Fibroblast of lung (primary cell): ENCODE measurements at regions not wholly inside any gene's neighbourhood (a gene's known extent, or its start where the extent isn't known, plus 50 kb on each side); places are given as distances from the start of the nearest gene placed in this dataset.

Experiments
- DNase-seq, 2 donors: peaks; one replicate each; pipeline versions ENCODE4 v3.0.0 to v3.0.0-alpha.2; 2010; ENCODE audit warnings: low read depth in 2 of 2
- H2AFZ ChIP-seq: 2 replicates; pipeline ENCODE4 v1.5.1; 2012; ENCODE audit warnings: low read length, control low read depth, inconsistent platforms
- H3K27ac ChIP-seq: 2 replicates; pipeline ENCODE4 v1.5.1; 2011; ENCODE audit warnings: low read length, control low read depth; ENCODE audit not compliant: insufficient read depth
- H3K27me3 ChIP-seq: 2 replicates; pipeline ENCODE4 v1.5.1; 2011; ENCODE audit warnings: mild to moderate bottlenecking, low read length; ENCODE audit not compliant: control insufficient read depth, insufficient read depth
- H3K36me3 ChIP-seq: 2 replicates; pipeline ENCODE4 v1.5.1; 2011; ENCODE audit warnings: low read length; ENCODE audit not compliant: control insufficient read depth, insufficient read depth
- H3K4me1 ChIP-seq: 2 replicates; pipeline ENCODE4 v1.5.1; 2011; ENCODE audit warnings: low read length; ENCODE audit not compliant: control insufficient read depth, insufficient read depth; ENCODE audit errors: extremely low read depth
- H3K4me2 ChIP-seq: 2 replicates; pipeline ENCODE4 v1.5.1; 2011; ENCODE audit warnings: low read length, control low read depth; ENCODE audit not compliant: insufficient read depth; ENCODE audit errors: extremely low read depth
- H3K4me3 ChIP-seq, 4 experiments: fragments of 200-600 bp in 1 of 4; sonication (generic) in 1 of 4; replicated peaks in 1 of 4; 2 replicates each; pipeline ENCODE4 v1.5.1; 2011 to 2016; ENCODE audit warnings: low read length in 4 of 4, low read depth in 3 of 4, mild to moderate bottlenecking in 3 of 4, control low read depth in 2 of 4, inconsistent platforms in 1 of 4, mixed read lengths in 1 of 4; ENCODE audit not compliant: insufficient read depth in 1 of 4; ENCODE audit errors: control extremely low read depth in 1 of 4
- H3K79me2 ChIP-seq: 2 replicates; pipeline ENCODE4 v1.5.1; 2012; ENCODE audit warnings: mild to moderate bottlenecking, low read length, inconsistent platforms; ENCODE audit not compliant: control insufficient read depth, insufficient read depth
- H3K9ac ChIP-seq: 2 replicates; pipeline ENCODE4 v1.5.1; 2011; ENCODE audit warnings: mild to moderate bottlenecking, low read length, control low read depth; ENCODE audit not compliant: insufficient read depth
- H3K9me3 ChIP-seq: 2 replicates; pipeline ENCODE4 v1.5.1; 2012; ENCODE audit warnings: low read depth, low read length; ENCODE audit not compliant: control insufficient read depth, insufficient read depth
- H4K20me1 ChIP-seq: 2 replicates; pipeline ENCODE4 v1.5.1; 2011; ENCODE audit warnings: low read length; ENCODE audit not compliant: control insufficient read depth, insufficient read depth; ENCODE audit errors: extremely low read depth
- EZH2 ChIP-seq: IDR thresholded peaks from 2 replicates; pipeline ENCODE4 v1.5.1; 2012; ENCODE audit warnings: low read length, control low read depth, mild to moderate bottlenecking; ENCODE audit errors: missing control alignments
- TF ChIP-seq, protein P1 (sequence below), 2 donors: IDR thresholded peaks in 1 of 2; conservative IDR thresholded peaks in 1 of 2; 1 replicate in 1 of 2; 2 replicates in 1 of 2; pipeline ENCODE4 v1.5.1; 2011 to 2012; ENCODE audit warnings: low read length in 2 of 2, control low read depth in 1 of 2, inconsistent platforms in 1 of 2, low read depth in 1 of 2, mild to moderate bottlenecking in 1 of 2

DNA sequence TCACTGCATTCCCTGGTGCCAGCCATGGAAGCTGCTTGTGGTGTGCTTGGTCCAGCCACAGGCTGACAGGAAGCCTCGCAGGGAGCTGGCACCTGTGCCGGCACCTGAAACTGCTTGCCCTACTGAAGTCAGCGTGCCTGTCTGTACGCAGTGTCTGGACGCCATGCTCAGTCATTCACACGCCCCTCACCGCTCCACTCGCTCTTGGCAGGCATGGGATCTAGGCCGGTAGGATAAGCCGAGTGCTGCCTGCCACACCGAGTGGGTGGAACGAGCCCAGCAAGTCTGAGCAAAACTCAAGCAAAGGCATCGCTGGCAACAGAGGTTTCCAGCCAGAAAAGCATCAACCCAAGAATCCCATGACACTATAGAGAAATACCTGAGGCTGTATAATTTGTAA is 350.6 kb downstream of the CDH11 start:
- Histone ChIP-seq H3K9ac (no peak overlapping the region), H4K20me1 (no peaks in the 10 kb centered on the region)
- TF ChIP-seq EZH2, result no peak
- TF ChIP-seq, protein P1, sequence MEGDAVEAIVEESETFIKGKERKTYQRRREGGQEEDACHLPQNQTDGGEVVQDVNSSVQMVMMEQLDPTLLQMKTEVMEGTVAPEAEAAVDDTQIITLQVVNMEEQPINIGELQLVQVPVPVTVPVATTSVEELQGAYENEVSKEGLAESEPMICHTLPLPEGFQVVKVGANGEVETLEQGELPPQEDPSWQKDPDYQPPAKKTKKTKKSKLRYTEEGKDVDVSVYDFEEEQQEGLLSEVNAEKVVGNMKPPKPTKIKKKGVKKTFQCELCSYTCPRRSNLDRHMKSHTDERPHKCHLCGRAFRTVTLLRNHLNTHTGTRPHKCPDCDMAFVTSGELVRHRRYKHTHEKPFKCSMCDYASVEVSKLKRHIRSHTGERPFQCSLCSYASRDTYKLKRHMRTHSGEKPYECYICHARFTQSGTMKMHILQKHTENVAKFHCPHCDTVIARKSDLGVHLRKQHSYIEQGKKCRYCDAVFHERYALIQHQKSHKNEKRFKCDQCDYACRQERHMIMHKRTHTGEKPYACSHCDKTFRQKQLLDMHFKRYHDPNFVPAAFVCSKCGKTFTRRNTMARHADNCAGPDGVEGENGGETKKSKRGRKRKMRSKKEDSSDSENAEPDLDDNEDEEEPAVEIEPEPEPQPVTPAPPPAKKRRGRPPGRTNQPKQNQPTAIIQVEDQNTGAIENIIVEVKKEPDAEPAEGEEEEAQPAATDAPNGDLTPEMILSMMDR (conservative IDR thresholded peaks at IDR 0.05 in 1 of 2, IDR thresholded peaks at IDR 0.05 in 1 of 2; ENCODE audit: low read depth in 1 of 2, low read length in 2 of 2), result no peak

DNA sequence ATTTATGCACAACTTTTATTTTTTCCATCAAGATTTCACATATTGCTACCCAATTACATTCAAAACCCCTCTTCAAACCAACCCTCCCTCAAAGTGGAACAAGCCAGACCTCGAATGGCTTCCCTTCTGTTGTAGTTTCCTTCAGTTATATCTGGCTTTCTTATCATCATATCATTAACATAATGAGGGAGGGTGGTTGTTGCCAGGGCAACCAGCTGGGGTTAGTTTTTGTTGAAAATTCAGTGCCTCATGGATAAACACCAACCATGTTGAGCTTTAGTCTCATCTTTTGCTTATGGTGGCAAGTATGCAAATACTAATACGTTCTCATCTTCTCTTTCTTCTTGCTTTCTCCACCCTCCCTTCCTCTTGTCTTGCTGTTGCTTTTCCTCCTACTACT is 359.7 kb downstream of the CDH11 start:
- Histone ChIP-seq H3K9me3 (no peaks in the 10 kb centered on the region), H3K4me2 (no peak overlapping the region), H4K20me1 (no peaks in the 10 kb centered on the region), H3K4me3 (no peak overlapping the region), H2AFZ (no peak overlapping the region), H3K27ac (no peak overlapping the region), H3K9ac (no peak overlapping the region), H3K4me1 (no peaks in the 10 kb centered on the region), H3K27me3 (no peaks in the 10 kb centered on the region), H3K79me2 (no peaks in the 10 kb centered on the region), H3K36me3 (no peaks in the 10 kb centered on the region)
- TF ChIP-seq, protein P1 (conservative IDR thresholded peaks at IDR 0.05 in 1 of 2, IDR thresholded peaks at IDR 0.05 in 1 of 2; ENCODE audit: low read depth in 1 of 2, low read length in 2 of 2), result no peak
- no peak for TF ChIP-seq EZH2
- DNase-seq, result no peak

More for the DNA sequence above, 350.6 kb downstream of the CDH11 start:
- Histone ChIP-seq H3K27me3 (no peaks in the 10 kb centered on the region), H3K4me3 (no peak overlapping the region), H3K4me2 (no peak overlapping the region), H3K4me1 (no peaks in the 10 kb centered on the region), H3K36me3 (no peaks in the 10 kb centered on the region), H3K79me2 (no peaks in the 10 kb centered on the region), H3K27ac (no peak overlapping the region), H3K9me3 (no peaks in the 10 kb centered on the region), H2AFZ (no peak overlapping the region)
- DNase-seq, result no peak

DNA sequence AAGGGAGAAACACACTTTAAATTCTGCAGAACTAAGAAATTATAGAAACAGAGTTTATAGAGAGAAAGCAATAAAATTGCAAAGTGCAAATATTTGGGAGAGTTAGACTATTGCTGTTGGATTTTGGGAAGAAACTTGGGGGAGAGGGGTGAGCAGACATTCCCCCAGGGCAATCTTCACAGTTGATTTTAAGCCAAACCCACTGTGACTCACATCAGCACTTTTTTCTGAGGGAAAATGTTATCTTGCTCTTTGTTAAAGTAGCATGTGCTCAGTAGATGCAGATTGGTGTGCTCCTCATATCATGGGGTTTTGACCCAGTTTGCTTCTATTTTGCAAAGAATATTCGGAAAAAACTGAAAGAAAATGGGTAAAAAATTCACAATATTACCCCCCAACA is 367.6 kb downstream of the CDH11 start:
- TF ChIP-seq EZH2, result no peak
- TF ChIP-seq, protein P1 (conservative IDR thresholded peaks at IDR 0.05 in 1 of 2, IDR thresholded peaks at IDR 0.05 in 1 of 2; ENCODE audit: low read depth in 1 of 2, low read length in 2 of 2), result no peak
- no peaks in the 10 kb centered on the region for H3K79me2 ChIP-seq
- H3K4me1 ChIP-seq, result no peaks in the 10 kb centered on the region
- H3K4me2 ChIP-seq, result no peak overlapping the region
- no peaks in the 10 kb centered on the region for H3K36me3 ChIP-seq
- no peaks in the 10 kb centered on the region for H3K9me3 ChIP-seq
- no peak overlapping the region for H3K27ac ChIP-seq
- H3K9ac ChIP-seq, result no peak overlapping the region
- no peaks in the 10 kb centered on the region for H4K20me1 ChIP-seq
- no peak overlapping the region for H3K4me3 ChIP-seq
- DNase-seq, result peak in 1 of 2 donors; percentile 59
- no peaks in the 10 kb centered on the region for H3K27me3 ChIP-seq
- H2AFZ ChIP-seq, result no peak overlapping the region
